ENCODE measurements at regions not wholly inside any gene's neighbourhood (a gene's known extent, or its start where the extent isn't known, plus 50 kb on each side); places are given as distances from the start of the nearest gene placed in this dataset.

- 18 to 31% (median 19%) methylated on average over 7 of the region's 7 CpGs for WGBS, 3 donors
- no peak for DNase-seq
- TF ChIP-seq, protein P1, sequence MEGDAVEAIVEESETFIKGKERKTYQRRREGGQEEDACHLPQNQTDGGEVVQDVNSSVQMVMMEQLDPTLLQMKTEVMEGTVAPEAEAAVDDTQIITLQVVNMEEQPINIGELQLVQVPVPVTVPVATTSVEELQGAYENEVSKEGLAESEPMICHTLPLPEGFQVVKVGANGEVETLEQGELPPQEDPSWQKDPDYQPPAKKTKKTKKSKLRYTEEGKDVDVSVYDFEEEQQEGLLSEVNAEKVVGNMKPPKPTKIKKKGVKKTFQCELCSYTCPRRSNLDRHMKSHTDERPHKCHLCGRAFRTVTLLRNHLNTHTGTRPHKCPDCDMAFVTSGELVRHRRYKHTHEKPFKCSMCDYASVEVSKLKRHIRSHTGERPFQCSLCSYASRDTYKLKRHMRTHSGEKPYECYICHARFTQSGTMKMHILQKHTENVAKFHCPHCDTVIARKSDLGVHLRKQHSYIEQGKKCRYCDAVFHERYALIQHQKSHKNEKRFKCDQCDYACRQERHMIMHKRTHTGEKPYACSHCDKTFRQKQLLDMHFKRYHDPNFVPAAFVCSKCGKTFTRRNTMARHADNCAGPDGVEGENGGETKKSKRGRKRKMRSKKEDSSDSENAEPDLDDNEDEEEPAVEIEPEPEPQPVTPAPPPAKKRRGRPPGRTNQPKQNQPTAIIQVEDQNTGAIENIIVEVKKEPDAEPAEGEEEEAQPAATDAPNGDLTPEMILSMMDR (IDR thresholded peaks at IDR 0.05), result no peak
- H3K36me3 ChIP-seq (ENCODE audit: insufficient read depth in 1 of 2, low read depth in 1 of 2), result no peaks in the 10 kb centered on the region
- H3K9me3 ChIP-seq, result no peaks in the 10 kb centered on the region
- ATAC-seq, result no peak
- H3K4me3 ChIP-seq, result no peak overlapping the region
- no peak overlapping the region for H3K27ac ChIP-seq
- intact Hi-C loops (cut with DNase I), result no loop called here
- no peaks in the 10 kb centered on the region for H3K4me1 ChIP-seq
- peaks cover 0 to 7% (median 2%) of the 10 kb centered on the region in 3 donors for H3K27me3 ChIP-seq (ENCODE audit: insufficient read depth in 3 of 3, low read length in 2 of 3)
Observed at GRCh38 chr1:14017531-14017961, 317.6 kb downstream of the PRDM2 start.

DNA sequence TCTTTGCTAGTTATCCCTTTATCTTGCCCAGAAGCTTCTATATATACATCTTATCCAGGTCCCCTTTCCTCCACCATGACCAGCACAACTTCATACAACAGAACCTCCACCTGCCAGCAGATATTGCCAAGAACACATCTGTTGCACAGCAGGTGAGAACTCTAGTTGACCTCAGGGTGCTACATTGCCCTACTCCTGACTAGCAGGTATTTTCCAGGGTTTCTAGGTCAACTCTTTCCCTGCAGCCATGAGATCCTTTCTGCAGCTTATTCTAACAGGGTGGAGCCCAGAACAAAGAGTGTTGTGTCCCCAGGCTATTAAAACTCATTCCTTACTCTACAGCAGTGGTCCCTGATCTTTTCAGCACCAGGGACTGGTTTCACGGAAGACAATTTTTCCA, 319.5 kb downstream of the PRDM2 start:
- H3K36me3 ChIP-seq (ENCODE audit: insufficient read depth in 1 of 2, low read depth in 1 of 2), result no peaks in the 10 kb centered on the region
- WGBS, 3 donors, result 94 to 100% (median 100%) methylated on average over 1 of the region's 1 CpG
- intact Hi-C loops (cut with DNase I), result no loop called here
- TF ChIP-seq, protein P1 (IDR thresholded peaks at IDR 0.05), result no peak
- peaks cover 0 to 7% (median 2%) of the 10 kb centered on the region in 3 donors for H3K27me3 ChIP-seq (ENCODE audit: insufficient read depth in 3 of 3, low read length in 2 of 3)
- no peaks in the 10 kb centered on the region for H3K9me3 ChIP-seq
- no peaks in the 10 kb centered on the region for H3K4me1 ChIP-seq
- no peak overlapping the region for H3K27ac ChIP-seq
- no peak for ATAC-seq
- no peak for DNase-seq
- H3K4me3 ChIP-seq, result no peak overlapping the region

- H3K4me1 ChIP-seq, result no peaks in the 10 kb centered on the region
- H3K27ac ChIP-seq, result no peak overlapping the region
- TF ChIP-seq, protein P1 (IDR thresholded peaks at IDR 0.05), result no peak
- DNase-seq (no peak), ATAC-seq (no peak)
- no peaks in the 10 kb centered on the region for H3K9me3 ChIP-seq
- no peak overlapping the region for H3K4me3 ChIP-seq
- intact Hi-C loops (cut with DNase I), result no loop called here
- H3K36me3 ChIP-seq (ENCODE audit: insufficient read depth in 1 of 2, low read depth in 1 of 2), result no peaks in the 10 kb centered on the region
- H3K27me3 ChIP-seq (ENCODE audit: insufficient read depth in 3 of 3, low read length in 2 of 3), result peaks cover 0 to 7% (median 2%) of the 10 kb centered on the region in 3 donors
- WGBS, 3 donors, result 90 to 95% (median 93%) methylated on average over 2 of the region's 2 CpGs
Observed at GRCh38 chr1:14020006-14020405, 320.0 kb downstream of the PRDM2 start.

GRCh38 chr1:14027099-14027498, 327.1 kb downstream of the PRDM2 start:
- DNase-seq (no peak), ATAC-seq (no peak)
- 80 to 82% (median 81%) methylated on average over 8 of the region's 8 CpGs for WGBS, 3 donors
- Histone ChIP-seq H3K27me3 (ENCODE audit: insufficient read depth in 3 of 3, low read length in 2 of 3) (no peaks in the 10 kb centered on the region), H3K4me1 (no peaks in the 10 kb centered on the region), H3K4me3 (no peak overlapping the region), H3K9me3 (no peaks in the 10 kb centered on the region), H3K36me3 (ENCODE audit: insufficient read depth in 1 of 2, low read depth in 1 of 2) (no peaks in the 10 kb centered on the region), H3K27ac (no peak overlapping the region)
- TF ChIP-seq, protein P1 (IDR thresholded peaks at IDR 0.05), result no peak
- intact Hi-C loops (cut with DNase I), result no loop called here

- 55 to 65% (median 56%) methylated on average over 3 of the region's 3 CpGs for WGBS, 3 donors
- Histone ChIP-seq H3K4me3 (no peak overlapping the region), H3K36me3 (ENCODE audit: insufficient read depth in 1 of 2, low read depth in 1 of 2) (no peaks in the 10 kb centered on the region), H3K27ac (no peak overlapping the region), H3K4me1 (no peaks in the 10 kb centered on the region), H3K27me3 (ENCODE audit: insufficient read depth in 3 of 3, low read length in 2 of 3) (peaks cover 0 to 2% (median 0%) of the 10 kb centered on the region in 3 donors), H3K9me3 (peaks cover 5% of the 10 kb centered on the region)
- TF ChIP-seq, protein P1 (IDR thresholded peaks at IDR 0.05), result no peak
- intact Hi-C loops (cut with DNase I), result no loop called here
- ATAC-seq, result no peak
- DNase-seq, result no peak
Observed at GRCh38 chr1:14031461-14031860, 331.5 kb downstream of the PRDM2 start.

All from psoas muscle (tissue), 7 donors.